Endothelial cell of umbilical vein (primary cell): ENCODE measurements at regions not wholly inside any gene's neighbourhood (a gene's known extent, or its start where the extent isn't known, plus 50 kb on each side); places are given as distances from the start of the nearest gene placed in this dataset.

Experiments
- BruUV-seq: library from RNA; stranded (reverse); fragments of 400-500 nt; replicated peaks from 2 replicates; lab custom pipeline; 2021; lab: Mats Ljungman, UMichigan
- CTCF ChIA-PET: fragments of 300-600, 350-600 bp; sonication (Branson Sonifier 250); formaldehyde crosslinking; loops from one replicate; lab custom pipeline; 2021; ENCODE audit warnings: antibody characterized with exemption, inconsistent platforms; lab: Charles Lee
- POLR2A ChIA-PET: fragments of 300-600, 350-600 bp; sonication (Branson Sonifier 250); formaldehyde crosslinking; loops from one replicate; lab custom pipeline; 2021; ENCODE audit warnings: antibody characterized with exemption, inconsistent platforms; lab: Charles Lee
- DNase-seq: peaks from one replicate; pipeline ENCODE4 v3.0.0-alpha.2; 2011; ENCODE audit warnings: low read depth, low spot score
- FAIRE-seq: peaks from 2 replicates; lab custom pipeline; 2011; peaks lifted over from hg19 to GRCh38; lab: Jason Lieb, UNC
- H2AFZ ChIP-seq: 2 replicates; pipeline ENCODE4 v1.6.0; 2012; ENCODE audit warnings: low read depth, low read length, control low read depth, inconsistent platforms
- H3K27ac ChIP-seq: 2 replicates; pipeline ENCODE4 v1.5.1; 2011; ENCODE audit warnings: low read depth, mild to moderate bottlenecking, control low read depth, low read length, moderate library complexity; ENCODE audit not compliant: insufficient read depth
- H3K27me3 ChIP-seq, 2 experiments: 2 replicates each; pipeline versions ENCODE4 v1.6.0 to v1.6.1; 2011; ENCODE audit warnings: low read length in 2 of 2, mixed read lengths in 1 of 2; ENCODE audit not compliant: control insufficient read depth in 2 of 2, insufficient read depth in 2 of 2
- H3K36me3 ChIP-seq, 2 experiments: 2 replicates in 1 of 2; 3 replicates in 1 of 2; pipeline ENCODE4 v1.5.1; 2011; ENCODE audit warnings: low read length in 2 of 2, mild to moderate bottlenecking in 1 of 2, moderate library complexity in 1 of 2; ENCODE audit not compliant: control insufficient read depth in 2 of 2, insufficient read depth in 2 of 2; ENCODE audit errors: extremely low read depth in 1 of 2
- H3K4me1 ChIP-seq: 3 replicates; pipeline ENCODE4 v1.5.1; 2011; ENCODE audit warnings: mild to moderate bottlenecking, low read length; ENCODE audit not compliant: control insufficient read depth, insufficient read depth; ENCODE audit errors: extremely low read depth
- H3K4me2 ChIP-seq: 2 replicates; pipeline ENCODE4 v1.6.1; 2011; ENCODE audit warnings: low read length, control low read depth, mixed read lengths; ENCODE audit not compliant: insufficient read depth
- H3K4me3 ChIP-seq, 3 experiments: fragments of 200-600 bp in 1 of 3; sonication (generic), shearing (Covaris generic) in 1 of 3; replicated peaks in 1 of 3; 2 replicates each; pipeline ENCODE4 v1.5.1; 2011 to 2016; ENCODE audit warnings: control low read depth in 3 of 3, low read length in 3 of 3, mild to moderate bottlenecking in 2 of 3, inconsistent platforms in 1 of 3, low read depth in 1 of 3, moderate library complexity in 1 of 3; ENCODE audit not compliant: insufficient read depth in 1 of 3
- H3K79me2 ChIP-seq: 2 replicates; pipeline ENCODE4 v1.6.0; 2012; ENCODE audit warnings: low read length, inconsistent platforms; ENCODE audit not compliant: control insufficient read depth, insufficient read depth
- H3K9ac ChIP-seq: replicated peaks from 2 replicates; pipeline ENCODE3; 2011; ENCODE audit warnings: low read length, control low read depth; ENCODE audit not compliant: insufficient read depth; ENCODE audit errors: extremely low read depth
- H3K9me1 ChIP-seq: replicated peaks from 3 replicates; pipeline ENCODE4 v1.6.0; 2011; ENCODE audit warnings: mild to moderate bottlenecking, low read length; ENCODE audit not compliant: control insufficient read depth, insufficient read depth; ENCODE audit errors: extremely low read depth
- H3K9me3 ChIP-seq: replicated peaks from 2 replicates; pipeline ENCODE4 v1.5.1; 2012; ENCODE audit warnings: low read length, inconsistent platforms; ENCODE audit not compliant: control insufficient read depth, insufficient read depth
- H4K20me1 ChIP-seq: replicated peaks from 2 replicates; pipeline ENCODE3; 2011; ENCODE audit warnings: mild to moderate bottlenecking, low read length; ENCODE audit not compliant: control insufficient read depth, insufficient read depth; ENCODE audit errors: extremely low read depth
- CTCF ChIP-seq, 2 donors: IDR thresholded peaks; 1 replicate in 1 of 2; 2 replicates in 1 of 2; pipeline ENCODE4 v1.5.1; 2011; ENCODE audit warnings: low read length in 2 of 2, mild to moderate bottlenecking in 2 of 2, moderate library complexity in 2 of 2, control low read depth in 1 of 2, inconsistent platforms in 1 of 2, low read depth in 1 of 2; ENCODE audit not compliant: insufficient read depth in 1 of 2; ENCODE audit errors: extremely low read depth in 1 of 2
- EZH2 ChIP-seq: IDR thresholded peaks from 2 replicates; pipeline ENCODE4 v1.6.1; 2012; ENCODE audit warnings: borderline replicate concordance, low read depth, mild to moderate bottlenecking, moderate library complexity, low read length, inconsistent platforms; ENCODE audit not compliant: severe bottlenecking
- FOS ChIP-seq: IDR thresholded peaks from 2 replicates; pipeline ENCODE4 v1.6.1; 2011; ENCODE audit warnings: mild to moderate bottlenecking, low read length, moderate library complexity, borderline replicate concordance; ENCODE audit not compliant: insufficient read depth
- GATA2 ChIP-seq: IDR thresholded peaks from 2 replicates; pipeline ENCODE4 v1.7.0; 2011; ENCODE audit warnings: low read depth, mild to moderate bottlenecking, moderate library complexity, mixed read lengths, low read length; ENCODE audit not compliant: insufficient read length, insufficient read depth
- JUN ChIP-seq: IDR thresholded peaks from 2 replicates; pipeline ENCODE4 v1.6.1; 2011; ENCODE audit warnings: borderline replicate concordance, low read depth; ENCODE audit not compliant: insufficient read length, insufficient read depth
- MAX ChIP-seq: IDR thresholded peaks from 2 replicates; pipeline ENCODE4 v1.6.1; 2011; ENCODE audit not compliant: insufficient read depth, insufficient read length
- MYC ChIP-seq: IDR thresholded peaks from one replicate; pipeline ENCODE4 v1.6.1; 2011; ENCODE audit warnings: mild to moderate bottlenecking, low read depth, low read length
- POLR2A ChIP-seq: IDR thresholded peaks from 2 replicates; pipeline ENCODE4 v1.6.1; 2012; ENCODE audit warnings: low read depth, mild to moderate bottlenecking, control low read depth, low read length
- POLR2AphosphoS5 ChIP-seq: IDR thresholded peaks from 2 replicates; pipeline ENCODE4 v1.6.1; 2012; ENCODE audit warnings: low read depth, mild to moderate bottlenecking, control low read depth, low read length, moderate library complexity; ENCODE audit not compliant: insufficient read depth
- dilution Hi-C: fragments of 300-500 bp; cut with MboI; formaldehyde crosslinking; loops from one replicate; pipeline ENCODE4 v1.15.0; 2019; ENCODE audit warnings: low sequenced_read_pairs; ENCODE audit not compliant: extremely low pct_ligation_motif_present
- intact Hi-C: fragments of 100-400 bp; cut with micrococcal nuclease; formaldehyde crosslinking; loops from one replicate; pipeline ENCODE4 v1.10.0; 2022

- POLR2A ChIA-PET: no interaction called here
- H3K4me3 ChIP-seq: no peak overlapping the region
- no peak for FAIRE-seq
Observed at GRCh38 chr11:44377914-44378321, 68.0 kb upstream of the ALX4 start.

More at GRCh38 chr11:44377914-44378321, 68.0 kb upstream of the ALX4 start:
- Histone ChIP-seq H3K36me3 (no peaks in the 10 kb centered on the region), H3K9me3 (no peaks in the 10 kb centered on the region), H3K9ac (no peak overlapping the region), H3K79me2 (no peaks in the 10 kb centered on the region), H3K4me2 (no peak overlapping the region), H3K9me1 (no peaks in the 10 kb centered on the region), H2AFZ (no peak overlapping the region), H3K27me3 (peaks cover 0 to 2% of the 10 kb centered on the region in 2 experiments), H3K4me1 (no peaks in the 10 kb centered on the region), H4K20me1 (no peaks in the 10 kb centered on the region), H3K27ac (no peak overlapping the region)
- CTCF ChIA-PET: no interaction called here
- DNase-seq: no peak
- TF ChIP-seq MYC: no peak
- no peak for TF ChIP-seq MAX
- no peak for TF ChIP-seq FOS
- no peak for TF ChIP-seq EZH2
- TF ChIP-seq POLR2AphosphoS5: no peak
- no peak for TF ChIP-seq GATA2
- TF ChIP-seq JUN: no peak
- TF ChIP-seq CTCF (IDR thresholded peaks at IDR 0.05; ENCODE audit: extremely low read depth in 1 of 2, insufficient read depth in 1 of 2, low read depth in 1 of 2, low read length in 2 of 2): no peak
- TF ChIP-seq POLR2A: no peak
- intact Hi-C loops: no loop called here
- dilution Hi-C loops: no loop called here
- BruUV-seq: no TSS peak
